Caco-2 (cell line): ENCODE measurements at regions not wholly inside any gene's neighbourhood (a gene's known extent, or its start where the extent isn't known, plus 50 kb on each side); places are given as distances from the start of the nearest gene placed in this dataset.

Source experiments
- BruUV-seq: library from RNA; stranded (reverse); fragments of 400-500 nt; replicated peaks from 2 replicates; lab custom pipeline; 2021; lab: Mats Ljungman, UMichigan
- CTCF ChIA-PET: fragments of 300-600 bp; sonication (Branson Sonifier 250); formaldehyde crosslinking; loops from one replicate; lab custom pipeline; 2022; ENCODE audit warnings: antibody characterized with exemption; lab: Charles Lee
- POLR2A ChIA-PET: fragments of 300-600 bp; sonication (Branson Sonifier 250); formaldehyde crosslinking; loops from one replicate; lab custom pipeline; 2022; ENCODE audit warnings: antibody characterized with exemption; lab: Charles Lee
- DNase-seq, 2 experiments: peaks; one replicate each; pipeline versions ENCODE4 v3.0.0 to v3.0.0-alpha.2; 2020 to 2022
- H3K27me3 ChIP-seq: replicated peaks from 2 replicates; pipeline ENCODE4 v1.6.0; 2011; ENCODE audit warnings: low read length; ENCODE audit not compliant: control insufficient read depth, insufficient read depth
- H3K36me3 ChIP-seq: 2 replicates; pipeline ENCODE4 v1.5.1; 2011; ENCODE audit warnings: low read length; ENCODE audit not compliant: control insufficient read depth, insufficient read depth
- H3K4me1 ChIP-seq: fragments of 250-450 bp; sonication (Bioruptor Pico); 2 replicates; pipeline ENCODE4 v1.5.1; 2020; ENCODE audit warnings: mild to moderate bottlenecking
- H3K4me3 ChIP-seq: 2 replicates; pipeline ENCODE4 v1.5.1; 2011; ENCODE audit warnings: low read depth, mild to moderate bottlenecking, control low read depth, low read length
- H3K9me3 ChIP-seq: fragments of 250-450 bp; sonication (Bioruptor Pico); 2 replicates; pipeline ENCODE4 v1.5.1; 2020; ENCODE audit warnings: mild to moderate bottlenecking, moderate library complexity
- H3K27ac Mint-ChIP-seq: one replicate; pipeline ENCODE4 v1.8.0; 2022; ENCODE audit warnings: mixed read lengths; ENCODE audit not compliant: unreplicated experiment
- H3K27me3 Mint-ChIP-seq: one replicate; pipeline ENCODE4 v1.8.0; 2022; ENCODE audit warnings: mixed read lengths; ENCODE audit not compliant: insufficient read depth, unreplicated experiment
- H3K36me3 Mint-ChIP-seq: one replicate; pipeline ENCODE4 v1.8.0; 2022; ENCODE audit warnings: mild to moderate bottlenecking, mixed read lengths; ENCODE audit not compliant: insufficient read depth, unreplicated experiment
- H3K4me1 Mint-ChIP-seq: one replicate; pipeline ENCODE4 v1.8.0; 2022; ENCODE audit warnings: low read depth, mixed read lengths; ENCODE audit not compliant: unreplicated experiment
- H3K4me3 Mint-ChIP-seq: one replicate; pipeline ENCODE4 v1.8.0; 2022; ENCODE audit warnings: mild to moderate bottlenecking, moderate library complexity, mixed read lengths; ENCODE audit not compliant: unreplicated experiment
- H3K9me3 Mint-ChIP-seq: one replicate; pipeline ENCODE4 v1.8.0; 2022; ENCODE audit warnings: mixed read lengths; ENCODE audit not compliant: unreplicated experiment
- intact Hi-C: fragments of 100-400 bp; cut with micrococcal nuclease; formaldehyde crosslinking; loops from one replicate; pipeline ENCODE4 v1.10.0; 2022; ENCODE audit not compliant: unreplicated experiment
- TF ChIP-seq, protein P1 (sequence below), 2 experiments: fragments of 200-600 bp in 1 of 2; IDR thresholded peaks; 1 replicate in 1 of 2; 2 replicates in 1 of 2; pipeline versions ENCODE4 v1.5.1 to v1.8.0; 2011 to 2022; ENCODE audit warnings: antibody characterized with exemption in 1 of 2, control low read depth in 1 of 2, inconsistent platforms in 1 of 2, low read depth in 1 of 2, low read length in 1 of 2, mild to moderate bottlenecking in 1 of 2, moderate library complexity in 1 of 2; ENCODE audit not compliant: insufficient read depth in 1 of 2, severe bottlenecking in 1 of 2, unreplicated experiment in 1 of 2

- H3K4me3 ChIP-seq, result no peak overlapping the region
- POLR2A ChIA-PET, result no interaction called here
- no peaks in the 10 kb centered on the region for H3K4me1 Mint-ChIP-seq
- CTCF ChIA-PET, result no interaction called here
- H3K4me3 Mint-ChIP-seq, result no peak overlapping the region
- no peaks in the 10 kb centered on the region for H3K9me3 Mint-ChIP-seq
- BruUV-seq, result no TSS peak
- no peaks in the 10 kb centered on the region for H3K36me3 Mint-ChIP-seq
- no peaks in the 10 kb centered on the region for H3K9me3 ChIP-seq
- intact Hi-C loops, result no loop called here
- TF ChIP-seq, protein P1, sequence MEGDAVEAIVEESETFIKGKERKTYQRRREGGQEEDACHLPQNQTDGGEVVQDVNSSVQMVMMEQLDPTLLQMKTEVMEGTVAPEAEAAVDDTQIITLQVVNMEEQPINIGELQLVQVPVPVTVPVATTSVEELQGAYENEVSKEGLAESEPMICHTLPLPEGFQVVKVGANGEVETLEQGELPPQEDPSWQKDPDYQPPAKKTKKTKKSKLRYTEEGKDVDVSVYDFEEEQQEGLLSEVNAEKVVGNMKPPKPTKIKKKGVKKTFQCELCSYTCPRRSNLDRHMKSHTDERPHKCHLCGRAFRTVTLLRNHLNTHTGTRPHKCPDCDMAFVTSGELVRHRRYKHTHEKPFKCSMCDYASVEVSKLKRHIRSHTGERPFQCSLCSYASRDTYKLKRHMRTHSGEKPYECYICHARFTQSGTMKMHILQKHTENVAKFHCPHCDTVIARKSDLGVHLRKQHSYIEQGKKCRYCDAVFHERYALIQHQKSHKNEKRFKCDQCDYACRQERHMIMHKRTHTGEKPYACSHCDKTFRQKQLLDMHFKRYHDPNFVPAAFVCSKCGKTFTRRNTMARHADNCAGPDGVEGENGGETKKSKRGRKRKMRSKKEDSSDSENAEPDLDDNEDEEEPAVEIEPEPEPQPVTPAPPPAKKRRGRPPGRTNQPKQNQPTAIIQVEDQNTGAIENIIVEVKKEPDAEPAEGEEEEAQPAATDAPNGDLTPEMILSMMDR (IDR thresholded peaks at IDR 0.05; ENCODE audit: insufficient read depth in 1 of 2, low read depth in 1 of 2, low read length in 1 of 2, severe bottlenecking in 1 of 2, unreplicated experiment in 1 of 2), result no peak
- no peaks in the 10 kb centered on the region for H3K27me3 ChIP-seq
- DNase-seq, result no peak
- peaks cover 3% of the 10 kb centered on the region for H3K27me3 Mint-ChIP-seq
- H3K27ac Mint-ChIP-seq, result no peak overlapping the region
- H3K36me3 ChIP-seq, result no peaks in the 10 kb centered on the region
- no peaks in the 10 kb centered on the region for H3K4me1 ChIP-seq
Measured at GRCh38 chr16:5326395-5326794, 228.8 kb upstream of the EEF2KMT start.

DNA sequence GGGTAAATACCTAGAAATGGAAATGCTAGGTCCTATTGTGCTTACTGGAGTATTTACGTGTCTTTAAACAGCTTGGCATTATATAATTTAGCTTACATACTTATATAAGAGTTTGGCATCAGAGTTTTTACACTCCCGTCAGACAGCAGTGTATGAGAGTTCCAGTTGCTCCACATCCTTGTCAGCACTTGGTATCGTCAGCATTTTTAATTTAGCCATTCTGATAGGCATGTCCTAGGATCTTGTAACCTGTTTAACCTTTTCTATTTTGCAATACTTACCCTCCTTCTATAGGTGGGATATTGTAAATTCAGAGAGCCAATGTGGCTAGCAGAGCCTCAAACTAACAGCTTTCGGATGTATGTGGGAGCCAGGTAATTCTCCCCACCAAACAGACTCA is 228.3 kb upstream of the EEF2KMT start:
- Mint-ChIP-seq H3K27ac (no peak overlapping the region), H3K36me3 (no peaks in the 10 kb centered on the region), H3K4me1 (no peaks in the 10 kb centered on the region), H3K27me3 (peaks cover 4% of the 10 kb centered on the region), H3K9me3 (no peaks in the 10 kb centered on the region), H3K4me3 (no peak overlapping the region)
- H3K27me3 ChIP-seq, result no peaks in the 10 kb centered on the region
- no peak overlapping the region for H3K4me3 ChIP-seq
- no TSS peak for BruUV-seq
- no peaks in the 10 kb centered on the region for H3K36me3 ChIP-seq
- intact Hi-C loops, result no loop called here
- DNase-seq, result no peak
- TF ChIP-seq, protein P1 (IDR thresholded peaks at IDR 0.05; ENCODE audit: insufficient read depth in 1 of 2, low read depth in 1 of 2, low read length in 1 of 2, severe bottlenecking in 1 of 2, unreplicated experiment in 1 of 2), result no peak
- H3K9me3 ChIP-seq, result no peaks in the 10 kb centered on the region
- H3K4me1 ChIP-seq, result no peaks in the 10 kb centered on the region
- ChIA-PET POLR2A (no interaction called here), CTCF (no interaction called here)

DNA sequence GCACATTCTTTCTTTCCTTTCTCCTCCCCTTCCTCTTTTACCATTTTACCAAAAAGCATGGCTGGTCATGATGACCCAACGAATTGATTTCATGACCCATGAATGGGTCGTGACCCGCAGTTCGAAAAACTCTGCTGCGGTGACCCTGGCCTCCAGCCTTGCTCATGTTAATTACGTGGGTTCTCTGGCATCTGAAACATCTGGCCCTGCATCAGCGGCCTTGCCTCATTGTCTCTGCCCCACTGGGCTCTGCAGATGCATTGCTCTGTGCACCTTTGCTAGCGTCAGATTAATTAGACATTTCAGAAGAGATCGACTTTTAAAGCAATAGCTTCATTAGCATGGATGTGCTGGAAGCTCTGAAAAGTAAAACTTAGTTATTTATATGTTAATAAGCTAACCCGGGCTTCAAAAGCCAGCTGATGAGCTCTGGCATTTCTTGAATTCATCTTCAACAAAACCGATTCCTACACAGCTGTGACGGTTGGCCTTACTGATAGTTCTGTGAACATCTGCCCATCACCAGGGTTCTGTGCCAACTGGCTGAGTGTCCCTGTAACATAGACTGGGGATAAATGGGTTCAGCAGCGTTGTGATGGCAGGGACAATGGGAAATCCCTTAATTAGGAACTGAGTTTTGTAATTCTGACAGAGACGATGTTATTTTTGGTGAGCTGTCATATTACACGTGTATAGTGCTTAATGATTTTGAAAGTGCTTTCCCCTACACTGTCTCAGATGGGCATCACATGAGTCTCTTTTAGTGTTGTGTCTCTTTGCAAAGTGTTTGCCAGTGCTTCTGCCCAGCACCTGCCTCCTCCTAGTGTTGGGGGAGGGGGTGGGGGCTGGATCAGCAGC is 225.9 kb upstream of the EEF2KMT start:
- intact Hi-C loops, result no loop called here
- H3K9me3 Mint-ChIP-seq, result no peaks in the 10 kb centered on the region
- no peaks in the 10 kb centered on the region for H3K27me3 ChIP-seq
- BruUV-seq, result no TSS peak
- no peaks in the 10 kb centered on the region for H3K9me3 ChIP-seq
- no peaks in the 10 kb centered on the region for H3K4me1 Mint-ChIP-seq
- POLR2A ChIA-PET, result no interaction called here
- H3K36me3 ChIP-seq, result no peaks in the 10 kb centered on the region
- no peaks in the 10 kb centered on the region for H3K4me1 ChIP-seq
- TF ChIP-seq, protein P1 (IDR thresholded peaks at IDR 0.05; ENCODE audit: insufficient read depth in 1 of 2, low read depth in 1 of 2, low read length in 1 of 2, severe bottlenecking in 1 of 2, unreplicated experiment in 1 of 2), result no peak
- no peaks in the 10 kb centered on the region for H3K36me3 Mint-ChIP-seq
- H3K27me3 Mint-ChIP-seq, result peaks cover 8% of the 10 kb centered on the region
- CTCF ChIA-PET, result no interaction called here
- no peak overlapping the region for H3K4me3 ChIP-seq
- no peak overlapping the region for H3K27ac Mint-ChIP-seq
- no peak for DNase-seq
- no peak overlapping the region for H3K4me3 Mint-ChIP-seq
